IMR-90 (cell line): ENCODE measurements at regions not wholly inside any gene's neighbourhood (a gene's known extent, or its start where the extent isn't known, plus 50 kb on each side); places are given as distances from the start of the nearest gene placed in this dataset.

Source experiments
- ATAC-seq: fragments of 200-7000 bp; cut with Tn5 transposase; 2 replicates; pipeline ENCODE4 v1.9.1; 2020; ENCODE audit warnings: low read depth, mild to moderate bottlenecking, moderate library complexity
- BruUV-seq: library from RNA; stranded (reverse); fragments of 400-500 nt; replicated peaks from 2 replicates; lab custom pipeline; 2021; lab: Mats Ljungman, UMichigan
- CTCF ChIA-PET: fragments of 300-600 bp; formaldehyde crosslinking; extraction: SDS; loops from one replicate; lab custom pipeline; 2021; ENCODE audit warnings: antibody characterized with exemption; lab: Yijun Ruan, JAX
- POLR2A ChIA-PET: fragments of 300-600 bp; sonication (Branson Sonifier 250); formaldehyde crosslinking; loops from one replicate; lab custom pipeline; 2022; ENCODE audit warnings: antibody characterized with exemption; ENCODE audit not compliant: unreplicated experiment; lab: Charles Lee
- DNase-seq: peaks from one replicate; pipeline ENCODE4 v3.0.0; 2013
- H2AFZ ChIP-seq: replicated peaks from 2 replicates; pipeline ENCODE3; 2013; ENCODE audit warnings: low read length, mild to moderate bottlenecking; ENCODE audit not compliant: poor library complexity
- H2AK5ac ChIP-seq: 2 replicates; pipeline ENCODE4 v1.6.1; 2013; ENCODE audit warnings: low read depth, low read length, inconsistent platforms
- H2AK9ac ChIP-seq: replicated peaks from 2 replicates; pipeline ENCODE3; 2013; ENCODE audit warnings: mild to moderate bottlenecking, low read depth, low read length, moderate library complexity; ENCODE audit not compliant: poor library complexity
- H2BK120ac ChIP-seq: 2 replicates; pipeline ENCODE4 v1.6.1; 2013; ENCODE audit warnings: low read depth, low read length, inconsistent platforms
- H2BK15ac ChIP-seq: 3 replicates; pipeline ENCODE4 v1.6.1; 2013; ENCODE audit warnings: low read depth, low read length, inconsistent platforms
- H2BK20ac ChIP-seq: 2 replicates; pipeline ENCODE4 v1.6.1; 2013; ENCODE audit warnings: low read depth, mild to moderate bottlenecking, inconsistent platforms, low read length, moderate library complexity
- H2BK5ac ChIP-seq: 2 replicates; pipeline ENCODE4 v1.6.1; 2013; ENCODE audit warnings: mild to moderate bottlenecking, low read depth, low read length, inconsistent platforms; ENCODE audit not compliant: poor library complexity, severe bottlenecking
- H3K14ac ChIP-seq: replicated peaks from 2 replicates; pipeline ENCODE4 v1.6.1; 2013; ENCODE audit warnings: low read depth, low read length, inconsistent platforms
- H3K18ac ChIP-seq: 2 replicates; pipeline ENCODE4 v1.6.1; 2013; ENCODE audit warnings: low read depth, low read length, control low read depth
- H3K23ac ChIP-seq: 2 replicates; pipeline ENCODE4 v1.6.1; 2013; ENCODE audit warnings: low read depth, low read length, inconsistent platforms
- H3K27ac ChIP-seq: 2 replicates; pipeline ENCODE4 v1.5.1; 2013; ENCODE audit warnings: mild to moderate bottlenecking, control low read depth, low read length; ENCODE audit not compliant: insufficient read depth
- H3K27me3 ChIP-seq: 2 replicates; pipeline ENCODE4 v1.6.1; 2013; ENCODE audit warnings: low read length; ENCODE audit not compliant: control insufficient read depth, insufficient read depth
- H3K36me3 ChIP-seq: 2 replicates; pipeline ENCODE4 v1.6.1; 2013; ENCODE audit warnings: low read length, mixed read lengths; ENCODE audit not compliant: control insufficient read depth, insufficient read depth
- H3K4ac ChIP-seq: 2 replicates; pipeline ENCODE4 v1.6.1; 2013; ENCODE audit warnings: low read depth, low read length, inconsistent platforms
- H3K4me1 ChIP-seq: 2 replicates; pipeline ENCODE4 v1.6.1; 2013; ENCODE audit warnings: low read length, mixed read lengths; ENCODE audit not compliant: control insufficient read depth, insufficient read depth
- H3K4me2 ChIP-seq: 2 replicates; pipeline ENCODE4 v1.6.1; 2013; ENCODE audit warnings: low read depth, mild to moderate bottlenecking, control low read depth, low read length, moderate library complexity
- H3K4me3 ChIP-seq: 2 replicates; pipeline ENCODE4 v1.5.1; 2013; ENCODE audit warnings: low read depth, mild to moderate bottlenecking, control low read depth, low read length, moderate library complexity; ENCODE audit not compliant: insufficient read depth
- H3K56ac ChIP-seq: 2 replicates; pipeline ENCODE4 v1.6.1; 2013; ENCODE audit warnings: low read length, inconsistent platforms; ENCODE audit not compliant: insufficient read depth; ENCODE audit errors: extremely low read depth
- H3K79me1 ChIP-seq, 2 experiments: 2 replicates each; pipeline ENCODE4 v1.6.1; 2013; ENCODE audit warnings: low read length in 2 of 2, inconsistent platforms in 1 of 2, low read depth in 1 of 2
- H3K9ac ChIP-seq: 2 replicates; pipeline ENCODE4 v1.6.1; 2013; ENCODE audit warnings: low read depth, low read length, control low read depth
- H3K9me1 ChIP-seq: 2 replicates; pipeline ENCODE4 v1.6.1; 2013; ENCODE audit warnings: low read length, inconsistent platforms; ENCODE audit not compliant: insufficient read depth
- H3K9me3 ChIP-seq: 2 replicates; pipeline ENCODE4 v1.6.1; 2013; ENCODE audit warnings: low read length; ENCODE audit not compliant: control insufficient read depth, insufficient read depth
- H4K20me1 ChIP-seq: 2 replicates; pipeline ENCODE4 v1.6.1; 2013; ENCODE audit warnings: low read length, inconsistent platforms; ENCODE audit not compliant: insufficient read depth
- H4K5ac ChIP-seq: 2 replicates; pipeline ENCODE4 v1.6.1; 2013; ENCODE audit warnings: mild to moderate bottlenecking, low read depth, low read length, control low read depth
- H4K8ac ChIP-seq, 2 experiments: 2 replicates each; pipeline ENCODE4 v1.6.1; 2013; ENCODE audit warnings: low read depth in 2 of 2, low read length in 2 of 2, control low read depth in 1 of 2, inconsistent platforms in 1 of 2
- H4K91ac ChIP-seq: 2 replicates; pipeline ENCODE4 v1.6.1; 2013; ENCODE audit warnings: low read depth, low read length, inconsistent platforms; ENCODE audit not compliant: insufficient read depth
- MAZ ChIP-seq: IDR thresholded peaks from 2 replicates; pipeline ENCODE4 v1.6.1; 2012; ENCODE audit warnings: low read depth, mild to moderate bottlenecking, low read length, improper control_type of control experiment, moderate library complexity, borderline replicate concordance
- MXI1 ChIP-seq: IDR thresholded peaks from 2 replicates; pipeline ENCODE4 v1.6.1; 2012; ENCODE audit warnings: low read depth, mild to moderate bottlenecking, low read length, moderate library complexity, borderline replicate concordance
- SMC3 ChIP-seq: fragments of 150-350 bp; IDR thresholded peaks from 2 replicates; pipeline ENCODE4 v1.6.1; 2016; ENCODE audit warnings: low read depth, mild to moderate bottlenecking, antibody characterized with exemption, low read length, moderate library complexity
- dilution Hi-C: fragments of 300-500 bp; cut with HindIII; formaldehyde crosslinking; loops from one replicate; pipeline ENCODE4 v1.14.3; 2018; ENCODE audit warnings: low sequenced_read_pairs; ENCODE audit not compliant: unreplicated experiment
- in situ Hi-C: fragments of 300-500 bp; cut with MboI; formaldehyde crosslinking; loops from 3 replicates; pipeline ENCODE4 v1.14.3; 2019; ENCODE audit warnings: low sequenced_read_pairs, inconsistent platforms, mixed read lengths
- intact Hi-C: fragments of 100-400 bp; cut with micrococcal nuclease; formaldehyde crosslinking; loops from 2 replicates; pipeline ENCODE4 v1.10.0; 2022

GRCh38 chr21:27277110-27277509, 310.2 kb upstream of the ADAMTS5 start:
- H3K14ac ChIP-seq = peak overlapping the region; percentile 43; the same call in 1 of the 2 replicates
- peak overlapping the region; percentile 82 for H2BK120ac ChIP-seq
- intact Hi-C loops = loop anchor here (5.0 to 10.0 kb wide), 2 partner anchors 310 to 1468 kb away; partner anchors contain the start of gene ADAMTS5
- no peak overlapping the region for H2AFZ ChIP-seq
- POLR2A ChIA-PET = no interaction called here
- H3K4me2 ChIP-seq = peak overlapping the region; percentile 45
- no peak overlapping the region for H2AK9ac ChIP-seq
- dilution Hi-C loops = no loop called here
- H3K23ac ChIP-seq = no peak overlapping the region
- H3K4me1 ChIP-seq = peaks cover 10% of the 10 kb centered on the region
- CTCF ChIA-PET = no interaction called here
- no peak overlapping the region for H3K4me3 ChIP-seq
- peak overlapping the region; percentile 96; the same call in 1 of the 2 replicates for H3K27ac ChIP-seq
- H4K8ac ChIP-seq = no peak overlapping the region
- peak overlapping the region; percentile 97 for H3K18ac ChIP-seq
- in situ Hi-C loops = no loop called here
- H3K56ac ChIP-seq = no peak overlapping the region
- no peak overlapping the region for H3K9ac ChIP-seq
- no peaks in the 10 kb centered on the region for H4K20me1 ChIP-seq
- H2BK15ac ChIP-seq = peak overlapping the region; percentile 53; the same call in 1 of the 3 replicates
- peak overlapping the region; percentile 93 for H4K5ac ChIP-seq
- peak overlapping the region; percentile 67 for H3K4ac ChIP-seq
- no peaks in the 10 kb centered on the region for H3K79me1 ChIP-seq
- no peak for TF ChIP-seq MAZ
- no peak for TF ChIP-seq SMC3
- TF ChIP-seq MXI1 = no peak
- H3K9me1 ChIP-seq = peaks cover 9% of the 10 kb centered on the region; the same call in 1 of the 2 replicates
- ATAC-seq = peak; percentile 87
- peak overlapping the region; percentile 69; the same call in 1 of the 2 replicates for H2BK20ac ChIP-seq
- no TSS peak for BruUV-seq
- H3K9me3 ChIP-seq = no peaks in the 10 kb centered on the region; the same call in 1 of the 2 replicates
- H3K36me3 ChIP-seq = no peaks in the 10 kb centered on the region
- H2AK5ac ChIP-seq = 0 out of 2 replicates have a peak overlapping the region, but pooled peaks have one; percentile 63
- H3K27me3 ChIP-seq = no peaks in the 10 kb centered on the region
- H4K91ac ChIP-seq = peak overlapping the region; percentile 60; the same call in 1 of the 2 replicates
- peak; percentile 76 for DNase-seq
- peak overlapping the region; percentile 85 for H2BK5ac ChIP-seq
